GM19468 (cell line): ENCODE measurements at regions not wholly inside any gene's neighbourhood (a gene's known extent, or its start where the extent isn't known, plus 50 kb on each side); places are given as distances from the start of the nearest gene placed in this dataset.

ENCODE experiments used
- ATAC-seq: cut with Tn5 transposase; IDR thresholded peaks from one replicate; pipeline ENCODE4 v1.9.1; 2021; ENCODE audit warnings: mild to moderate bottlenecking, moderate library complexity, moderate number of reproducible peaks; ENCODE audit not compliant: unreplicated experiment; ENCODE audit errors: extremely low read depth

DNA sequence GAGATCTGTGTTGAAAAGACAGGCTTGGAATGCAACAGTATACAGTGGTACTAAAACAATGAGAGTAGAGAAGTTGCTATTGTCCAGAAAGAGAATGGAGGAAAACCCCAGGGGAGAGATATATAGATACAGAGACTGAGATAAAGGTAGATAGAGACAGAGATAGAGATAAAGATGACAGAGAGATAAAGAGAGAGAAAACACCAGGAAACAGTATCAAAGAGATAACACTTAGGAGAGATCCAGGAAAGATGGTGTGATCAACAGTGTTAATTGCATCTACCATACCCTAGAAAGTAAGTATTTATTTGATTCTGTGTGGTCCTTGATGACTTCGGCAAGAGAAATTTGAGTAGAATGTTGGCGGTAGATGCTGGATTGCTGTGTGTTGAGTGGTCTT lies 461.8 kb upstream of the RIOK2 start:
- ATAC-seq = no peak

DNA sequence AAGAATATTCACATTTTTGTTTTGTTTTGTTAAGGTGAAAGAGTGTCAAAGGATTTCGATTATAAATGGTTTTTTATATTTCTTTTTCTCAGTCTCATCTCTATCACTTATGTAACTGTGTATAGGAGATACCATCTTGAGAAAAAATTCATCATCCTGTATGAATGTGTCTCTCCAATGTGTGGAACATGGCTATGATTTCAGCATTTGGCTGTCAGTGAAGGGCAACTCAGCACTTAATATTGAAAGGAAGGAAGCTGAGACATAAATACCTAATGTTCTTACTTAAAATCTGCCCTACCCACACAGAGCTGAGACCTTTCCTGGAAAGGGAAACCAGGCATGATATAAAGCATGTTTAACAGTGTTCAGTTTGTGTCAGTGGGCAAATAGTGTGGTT lies 474.2 kb upstream of the RIOK2 start:
- ATAC-seq = no peak

DNA sequence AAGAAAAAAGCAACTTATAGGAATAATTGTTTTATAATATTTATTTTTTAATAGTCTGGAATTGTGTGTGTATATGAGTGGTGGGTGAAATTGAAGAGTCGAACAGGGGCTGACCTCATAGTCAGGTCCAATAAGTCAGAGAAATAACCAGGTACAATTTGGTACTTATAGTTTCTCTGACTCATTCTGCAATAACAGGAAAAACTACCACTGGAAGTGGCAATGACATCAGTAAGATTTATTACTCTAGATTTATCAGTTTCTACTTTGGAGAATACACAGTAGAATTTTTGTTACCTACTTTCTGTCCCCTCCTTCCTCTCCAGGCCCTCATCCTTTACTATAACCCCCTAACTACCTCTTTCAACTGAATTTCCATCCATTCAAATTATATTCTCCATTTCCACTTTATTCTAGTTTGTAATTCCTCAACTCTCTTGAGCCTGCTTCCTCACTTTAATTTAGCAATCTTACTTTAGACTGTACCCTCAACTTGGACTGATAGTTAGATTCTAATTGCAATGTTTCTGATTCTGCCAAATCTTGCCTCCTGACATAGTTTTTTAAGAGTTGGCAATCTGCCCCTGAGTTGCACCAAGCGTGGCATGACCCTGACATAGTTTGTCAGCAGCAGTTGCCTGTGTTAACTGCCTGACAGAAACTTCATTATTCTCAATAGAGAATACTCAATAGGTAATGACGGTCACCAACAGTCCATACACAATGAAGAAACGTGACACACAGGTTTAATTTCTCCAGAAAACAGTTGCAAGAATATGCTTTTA lies 475.3 kb upstream of the RIOK2 start:
- ATAC-seq = no peak

GRCh38 chr5:97666783-97667182 lies 483.7 kb upstream of the RIOK2 start:
- ATAC-seq = no peak

DNA sequence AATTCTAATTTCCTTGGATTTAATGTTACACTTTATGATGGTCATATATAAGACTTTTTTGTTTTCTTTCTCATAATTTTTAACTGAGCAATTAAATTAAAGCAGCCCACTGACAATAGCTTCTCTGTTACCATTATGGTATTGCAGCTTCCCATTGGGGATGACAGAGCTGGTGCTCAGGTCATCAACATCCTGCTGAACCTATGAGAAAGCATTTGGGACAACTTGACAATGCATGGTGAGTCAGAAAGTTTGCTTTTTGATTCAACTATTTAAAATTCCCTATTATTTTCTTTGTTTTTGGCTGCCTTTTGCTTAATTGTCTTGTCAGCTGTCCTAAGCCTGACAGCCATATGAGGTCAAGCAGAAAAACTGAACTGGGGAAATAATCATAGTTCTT lies 487.4 kb upstream of the RIOK2 start:
- no peak for ATAC-seq

DNA sequence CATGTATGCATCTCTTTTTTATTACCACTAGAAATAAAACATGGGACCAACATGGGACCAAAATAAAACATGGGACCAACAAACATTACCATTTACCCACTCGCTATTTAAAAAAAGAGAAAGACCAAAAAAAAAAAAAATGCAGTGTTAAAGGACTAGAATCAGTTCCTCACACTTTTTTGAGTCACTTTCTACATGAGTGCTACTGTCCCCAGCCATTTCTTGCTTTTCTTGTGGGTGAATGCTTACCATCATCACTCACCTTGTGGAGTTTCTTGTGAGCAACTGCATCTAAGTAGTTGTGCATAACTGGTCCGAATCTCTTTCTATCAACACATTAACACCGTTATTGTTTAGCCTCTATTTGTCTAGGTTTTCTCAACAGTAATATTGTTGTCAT lies 493.6 kb upstream of the RIOK2 start:
- ATAC-seq = no peak

GRCh38 chr5:97694091-97694490 lies 511.0 kb upstream of the RIOK2 start:
- no peak for ATAC-seq

DNA sequence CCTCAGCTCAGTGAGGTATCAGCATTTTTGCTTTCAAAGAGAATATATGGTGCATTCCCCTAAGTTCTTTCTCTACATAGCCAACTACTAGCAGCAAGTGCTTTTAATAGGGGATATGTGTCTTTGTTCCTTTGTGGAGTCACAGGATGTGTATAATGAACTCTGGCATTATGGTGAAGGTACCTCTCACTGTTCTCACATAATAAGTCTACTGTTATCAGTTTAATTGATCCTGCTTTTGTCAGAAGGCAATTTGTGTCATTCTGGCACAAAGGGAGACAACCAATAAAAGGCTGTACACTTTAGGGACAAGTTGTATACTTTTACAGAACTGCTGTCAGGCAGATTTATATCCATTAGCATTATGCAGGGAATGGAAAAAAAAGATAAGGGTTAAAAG lies 531.4 kb upstream of the RIOK2 start:
- ATAC-seq = no peak

DNA sequence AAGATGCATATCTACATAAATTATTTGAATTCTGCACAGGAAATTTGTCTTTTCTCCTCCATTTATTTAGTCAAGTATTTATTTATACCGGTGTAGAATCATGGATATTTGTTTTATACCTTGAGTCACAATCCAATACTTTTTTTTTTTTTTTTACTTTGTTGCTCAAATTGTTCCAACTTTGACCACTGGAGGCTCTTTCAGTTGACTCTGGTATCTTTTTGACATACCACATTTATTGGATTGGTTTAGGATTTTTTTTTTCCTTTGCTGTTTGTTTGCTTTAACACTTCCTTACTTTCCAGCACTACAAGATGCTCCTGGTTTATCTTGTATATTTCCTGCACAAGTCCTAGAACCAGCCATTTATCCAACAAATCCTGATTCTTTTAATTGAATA lies 543.1 kb upstream of the RIOK2 start:
- ATAC-seq = no peak

DNA sequence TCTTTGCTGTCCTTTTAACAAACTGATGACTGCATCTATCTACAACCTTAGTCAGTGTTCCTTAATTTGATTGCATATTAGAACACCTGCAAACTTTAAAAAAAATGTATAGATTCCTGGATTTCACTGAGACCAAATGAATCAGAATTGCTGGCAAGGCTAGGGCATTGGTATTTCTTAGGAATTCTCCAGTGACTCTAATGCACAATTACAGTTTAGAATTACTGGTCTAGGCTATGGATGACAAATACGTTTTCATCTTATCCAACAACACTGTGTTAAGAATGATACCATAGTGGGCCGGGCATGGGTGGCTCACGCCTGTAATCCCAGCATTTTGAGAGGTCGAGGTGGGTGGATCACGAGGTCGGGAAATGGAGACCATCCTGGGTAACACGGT lies 545.9 kb upstream of the RIOK2 start:
- no peak for ATAC-seq

DNA sequence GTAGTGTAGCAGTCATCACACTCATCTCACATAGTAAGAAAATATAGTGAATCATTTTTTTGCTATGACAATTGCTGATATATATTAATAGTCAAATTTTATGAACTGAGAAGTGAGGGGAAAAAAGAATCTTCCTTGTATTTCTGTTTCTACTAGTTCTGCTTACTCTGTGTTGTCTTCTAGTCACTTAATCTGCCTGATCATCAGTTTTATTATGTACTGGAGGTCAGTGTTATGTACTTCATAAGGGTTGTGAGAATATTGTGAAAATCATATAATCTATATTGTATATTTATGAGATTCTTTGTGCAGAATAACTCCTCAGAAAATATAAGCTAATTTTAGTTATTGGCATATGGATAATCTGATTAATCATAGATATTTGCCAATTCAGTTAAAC lies 546.9 kb upstream of the RIOK2 start:
- ATAC-seq = no peak

- no peak for ATAC-seq
These were observed 552.2 kb upstream of the RIOK2 start for GRCh38 chr5:97735209-97735608.

DNA sequence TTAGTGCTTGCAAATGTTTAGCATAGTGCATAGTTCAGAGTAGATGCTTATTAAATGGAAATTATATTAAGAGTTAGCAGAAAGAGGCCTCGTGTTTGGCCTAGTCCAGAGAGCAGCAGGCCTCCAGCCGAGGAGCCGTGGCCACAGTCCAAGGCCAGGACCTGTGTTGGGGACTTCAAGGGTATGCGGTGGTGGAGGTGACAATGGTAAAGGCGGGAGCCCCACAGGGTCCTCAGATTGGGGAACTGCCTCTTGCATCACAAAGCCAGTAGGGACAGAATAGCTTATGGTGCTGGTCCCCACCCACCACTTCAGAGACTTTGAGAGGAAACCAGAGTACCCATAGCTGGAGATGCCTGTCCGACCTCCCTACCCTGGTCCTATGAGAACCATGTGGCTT lies 554.6 kb upstream of the RIOK2 start:
- ATAC-seq = no peak

GRCh38 chr5:97745817-97746216 lies 562.8 kb upstream of the RIOK2 start:
- no peak for ATAC-seq

- no peak for ATAC-seq
These were observed 567.5 kb upstream of the RIOK2 start for GRCh38 chr5:97750576-97750975.

DNA sequence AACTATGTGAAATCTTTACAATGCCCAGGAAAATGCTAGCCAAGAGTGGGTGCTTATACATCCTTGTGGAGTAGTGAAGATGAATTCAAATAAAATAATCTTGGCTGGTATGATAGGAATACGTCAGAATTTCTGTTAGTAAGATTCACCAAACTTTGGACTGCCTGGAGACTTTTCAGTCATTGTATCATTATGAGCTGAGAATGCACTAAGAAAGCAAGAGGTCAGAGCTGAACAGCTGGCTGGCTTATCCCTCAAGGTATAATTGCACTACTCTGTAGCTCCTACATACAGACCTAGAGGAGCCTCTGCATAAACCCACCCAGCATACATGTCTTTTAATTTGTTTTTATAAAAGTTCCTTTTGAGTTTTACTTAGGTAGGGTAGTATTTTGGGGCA lies 568.5 kb upstream of the RIOK2 start:
- no peak for ATAC-seq

- no peak for ATAC-seq
These were observed 569.8 kb upstream of the RIOK2 start for GRCh38 chr5:97752871-97753270.

DNA sequence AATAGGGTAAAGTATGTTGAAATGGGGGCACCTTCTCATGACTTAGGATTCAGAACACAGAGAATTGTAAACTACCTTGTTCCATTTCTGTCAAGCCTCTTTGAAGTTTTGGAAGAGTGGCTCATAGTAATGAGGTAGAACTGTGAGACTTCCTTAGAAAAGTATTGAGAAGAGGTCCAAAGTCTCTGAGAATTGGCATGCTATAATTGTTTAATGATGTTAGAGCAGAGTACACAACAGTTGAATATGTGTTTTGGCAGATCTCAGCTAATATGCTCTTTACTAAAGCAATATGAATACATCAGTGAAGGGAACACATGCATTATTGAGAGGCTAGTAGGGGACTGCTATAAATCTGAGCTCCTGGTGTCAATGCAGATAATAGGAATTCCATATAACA lies 579.4 kb upstream of the RIOK2 start:
- ATAC-seq = no peak

GRCh38 chr5:97764700-97765099 lies 581.7 kb upstream of the RIOK2 start:
- ATAC-seq = no peak

DNA sequence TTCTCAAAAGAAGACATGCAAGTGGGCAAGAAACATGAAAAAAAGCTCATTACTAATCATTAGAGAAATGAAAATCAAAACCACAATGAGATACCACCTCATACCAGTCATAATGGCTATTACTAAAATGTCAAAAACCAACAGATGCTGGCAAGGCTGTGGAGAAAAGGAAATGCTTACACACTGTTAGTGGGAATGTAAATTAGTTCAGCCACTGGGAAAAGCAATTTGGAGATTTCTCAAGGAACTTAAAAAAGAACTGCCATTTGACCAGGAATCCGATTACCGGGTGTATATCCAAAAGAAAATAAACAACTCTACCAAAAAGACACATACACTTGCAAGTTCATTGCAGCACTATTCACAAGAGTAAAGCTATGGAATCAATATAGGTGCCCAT lies 595.4 kb upstream of the RIOK2 start:
- no peak for ATAC-seq

DNA sequence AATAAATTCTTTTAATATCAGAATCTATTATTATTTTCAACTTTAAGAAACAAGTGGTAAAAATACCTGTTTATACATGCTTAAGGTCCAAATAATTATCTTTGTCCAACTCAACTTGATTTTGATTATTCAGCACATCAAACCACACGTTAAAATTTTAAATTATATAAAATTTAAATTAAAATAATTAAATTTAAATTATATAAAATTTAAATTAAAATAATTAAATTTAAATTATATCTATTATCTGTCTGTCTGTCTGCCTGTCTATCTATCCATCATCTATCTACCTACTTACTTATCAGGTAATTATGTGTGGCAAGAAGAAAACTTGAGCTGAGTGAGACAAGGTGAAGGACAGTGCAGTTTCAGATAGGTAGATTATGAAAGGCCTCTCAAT lies 605.3 kb upstream of the RIOK2 start:
- ATAC-seq = no peak

DNA sequence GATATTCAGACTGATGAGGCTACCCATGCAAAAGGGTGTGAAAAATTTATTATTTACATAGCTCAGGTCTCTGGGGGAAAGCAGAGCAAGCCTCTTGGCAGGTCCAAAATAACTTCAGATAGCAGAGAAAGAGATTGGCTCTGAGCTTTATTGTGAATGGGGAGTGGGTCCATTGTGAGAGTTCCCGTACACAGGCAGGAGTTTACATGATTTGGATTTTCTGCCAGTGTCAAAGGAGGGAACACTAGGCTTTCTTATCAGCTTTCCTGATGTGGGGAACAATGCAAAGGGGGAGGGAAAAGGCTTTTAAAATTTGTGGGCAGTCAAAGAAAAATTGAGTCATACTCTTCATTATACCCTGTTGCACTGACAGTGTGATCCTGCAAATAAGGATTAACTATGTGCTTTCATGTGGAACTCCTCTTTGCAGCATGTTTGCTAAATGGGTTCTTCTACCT lies 615.0 kb upstream of the RIOK2 start:
- ATAC-seq = no peak
